GM12878 (cell line): ENCODE measurements at regions not wholly inside any gene's neighbourhood (a gene's known extent, or its start where the extent isn't known, plus 50 kb on each side); places are given as distances from the start of the nearest gene placed in this dataset.

Experiments
- ATAC-seq: fragments of 200-7000 bp; cut with Tn5 transposase; 3 replicates; pipeline ENCODE4 v1.9.1; 2020; ENCODE audit warnings: mild to moderate bottlenecking, moderate library complexity
- BruUV-seq: library from RNA; stranded (reverse); fragments of 400-500 nt; replicated peaks from 2 replicates; lab custom pipeline; 2021; lab: Mats Ljungman, UMichigan
- CTCF ChIA-PET: fragments of 300-600 bp; sonication (Branson Sonifier 250); formaldehyde crosslinking; extraction: SDS; loops from one replicate; lab custom pipeline; 2021; ENCODE audit warnings: inconsistent platforms; lab: Yijun Ruan, JAX
- POLR2A ChIA-PET: fragments of 350-600 bp; formaldehyde crosslinking; extraction: SDS; loops from one replicate; lab custom pipeline; 2021; ENCODE audit warnings: inconsistent platforms; lab: Charles Lee
- RAD21 ChIA-PET: fragments of 300-600 bp; sonication (Branson Sonifier 250); formaldehyde crosslinking; loops from one replicate; lab custom pipeline; 2023; ENCODE audit warnings: antibody characterized with exemption; ENCODE audit not compliant: unreplicated experiment; lab: Charles Lee
- SMC1A ChIA-PET: fragments of 300-600 bp; sonication (Branson Sonifier 250); formaldehyde crosslinking; loops from one replicate; lab custom pipeline; 2023; ENCODE audit not compliant: unreplicated experiment, uncharacterized antibody; lab: Charles Lee
- DNase-seq: peaks from one replicate; pipeline ENCODE4 v3.0.0-alpha.2; 2011; ENCODE audit warnings: low read depth, low spot score
- FAIRE-seq: peaks from 3 replicates; lab custom pipeline; 2011; peaks lifted over from hg19 to GRCh38; lab: Jason Lieb, UNC
- H2AFZ ChIP-seq: 2 replicates; pipeline ENCODE4 v1.6.0; 2011; ENCODE audit warnings: low read depth, low read length, control low read depth; ENCODE audit not compliant: control insufficient read depth
- H3K27ac ChIP-seq: 2 replicates; pipeline ENCODE4 v1.5.1; 2011; ENCODE audit warnings: control low read depth; ENCODE audit not compliant: control insufficient read depth, insufficient read depth
- H3K27me3 ChIP-seq, 2 experiments: replicated peaks in 1 of 2; 2 replicates each; pipeline versions ENCODE4 v1.6.0 to v1.6.1; 2011; ENCODE audit warnings: low read length in 1 of 2; ENCODE audit not compliant: control insufficient read depth in 2 of 2, insufficient read depth in 2 of 2
- H3K36me3 ChIP-seq, 2 experiments: 2 replicates each; pipeline ENCODE4 v1.5.1; 2011; ENCODE audit warnings: low read length in 1 of 2; ENCODE audit not compliant: control insufficient read depth in 2 of 2, insufficient read depth in 2 of 2
- H3K4me1 ChIP-seq: 2 replicates; pipeline ENCODE4 v1.6.1; 2011; ENCODE audit warnings: mild to moderate bottlenecking, low read length, moderate library complexity, mixed read lengths; ENCODE audit not compliant: control insufficient read depth, insufficient read depth
- H3K4me2 ChIP-seq: 2 replicates; pipeline ENCODE4 v1.6.0; 2011; ENCODE audit warnings: control low read depth; ENCODE audit not compliant: control insufficient read depth, insufficient read depth
- H3K4me3 ChIP-seq: fragments of 200-600 bp; sonication (generic); 2 replicates; pipeline ENCODE4 v1.5.1; 2016
- H3K79me2 ChIP-seq: 2 replicates; pipeline ENCODE4 v1.6.0; 2011; ENCODE audit warnings: low read length; ENCODE audit not compliant: control insufficient read depth, insufficient read depth
- H3K9ac ChIP-seq: 2 replicates; pipeline ENCODE4 v1.8.0; 2011; ENCODE audit warnings: low read length, control low read depth, mixed read lengths; ENCODE audit not compliant: control insufficient read depth, insufficient read depth
- H3K9me3 ChIP-seq: replicated peaks from 3 replicates; pipeline ENCODE4 v1.5.1; 2011; ENCODE audit warnings: mild to moderate bottlenecking, low read length; ENCODE audit not compliant: control insufficient read depth, insufficient read depth
- H4K20me1 ChIP-seq: 2 replicates; pipeline ENCODE4 v1.6.0; 2011; ENCODE audit not compliant: control insufficient read depth, insufficient read depth
- HDAC6 ChIP-seq: fragments of 200-600 bp; sonication (generic); IDR thresholded peaks from one replicate; pipeline ENCODE4 v1.8.0; 2017; ENCODE audit warnings: antibody characterized with exemption; ENCODE audit not compliant: unreplicated experiment
- IKZF2 ChIP-seq, 2 experiments: fragments of 450-650 bp; IDR thresholded peaks; 2 replicates each; pipeline ENCODE4 v1.6.1; 2017; ENCODE audit warnings: mild to moderate bottlenecking in 2 of 2, moderate library complexity in 2 of 2
- MEF2B ChIP-seq: fragments of 450-650 bp; IDR thresholded peaks from 2 replicates; pipeline ENCODE4 v1.6.1; 2018; ENCODE audit warnings: mild to moderate bottlenecking, moderate library complexity; ENCODE audit not compliant: partially characterized antibody, poor library complexity, severe bottlenecking
- MLLT1 ChIP-seq: fragments of 450-650 bp; IDR thresholded peaks from 2 replicates; pipeline ENCODE4 v1.6.1; 2016; ENCODE audit warnings: mild to moderate bottlenecking
- MTA2 ChIP-seq: fragments of 450-650 bp; IDR thresholded peaks from 2 replicates; pipeline ENCODE4 v1.6.1; 2016; ENCODE audit warnings: low read depth, mild to moderate bottlenecking, moderate library complexity
- NR2C1 ChIP-seq: fragments of 450-650 bp; IDR thresholded peaks from 2 replicates; pipeline ENCODE4 v1.6.1; 2017; ENCODE audit warnings: antibody characterized with exemption, mild to moderate bottlenecking, moderate library complexity
- NRF1 ChIP-seq: conservative IDR thresholded peaks from 2 replicates; pipeline ENCODE4 v1.6.1; 2011; ENCODE audit warnings: mild to moderate bottlenecking, low read depth, low read length, improper control_type of control experiment
- TAF1 ChIP-seq: IDR thresholded peaks from 2 replicates; pipeline ENCODE4 v1.6.1; 2011; ENCODE audit warnings: mild to moderate bottlenecking, low read depth, low read length, borderline replicate concordance
- ZNF24 ChIP-seq: fragments of 450-650 bp; IDR thresholded peaks from 2 replicates; pipeline ENCODE4 v1.6.1; 2017; ENCODE audit warnings: antibody characterized with exemption, mild to moderate bottlenecking
- WGBS: methylation state at CpG from one replicate; pipeline ENCODE4 v1.1.6; 2016; ENCODE audit warnings: low lambda C conversion rate; ENCODE audit not compliant: insufficient replicate concordance, insufficient coverage; ENCODE audit errors: missing lambda C conversion rate; 5-methylcytosine and 5-hydroxymethylcytosine counted together
- in situ Hi-C: fragments of 300-500 bp; cut with MboI; formaldehyde crosslinking; loops from 9 replicates; pipeline ENCODE4 v1.14.3; 2018; ENCODE audit warnings: mixed read lengths
- intact Hi-C: fragments of 100-400 bp; cut with micrococcal nuclease; formaldehyde crosslinking; loops from one replicate; pipeline ENCODE4 v1.14.2; 2022; ENCODE audit not compliant: unreplicated experiment
- TF ChIP-seq, protein P1 (sequence below): IDR thresholded peaks from 2 replicates; pipeline ENCODE4 v1.6.1; 2011; ENCODE audit warnings: borderline replicate concordance, low read depth, mild to moderate bottlenecking, moderate library complexity, low read length; ENCODE audit not compliant: insufficient read depth, poor library complexity, severe bottlenecking

DNA sequence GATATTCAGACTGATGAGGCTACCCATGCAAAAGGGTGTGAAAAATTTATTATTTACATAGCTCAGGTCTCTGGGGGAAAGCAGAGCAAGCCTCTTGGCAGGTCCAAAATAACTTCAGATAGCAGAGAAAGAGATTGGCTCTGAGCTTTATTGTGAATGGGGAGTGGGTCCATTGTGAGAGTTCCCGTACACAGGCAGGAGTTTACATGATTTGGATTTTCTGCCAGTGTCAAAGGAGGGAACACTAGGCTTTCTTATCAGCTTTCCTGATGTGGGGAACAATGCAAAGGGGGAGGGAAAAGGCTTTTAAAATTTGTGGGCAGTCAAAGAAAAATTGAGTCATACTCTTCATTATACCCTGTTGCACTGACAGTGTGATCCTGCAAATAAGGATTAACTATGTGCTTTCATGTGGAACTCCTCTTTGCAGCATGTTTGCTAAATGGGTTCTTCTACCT is 615.0 kb upstream of the RIOK2 start:
- ChIA-PET CTCF (no interaction called here), SMC1A (interaction anchor here (0.6 to 1.6 kb wide), 10 partner anchors 43 to 464 kb away, joined by 3 to 4 read pairs (median 4); no protein-coding TSS in a partner anchor), POLR2A (no interaction called here), RAD21 (interaction anchor here (0.6 to 2.2 kb wide), 3 partner anchors 125 to 484 kb away, joined by 3 to 23 read pairs (median 3); no protein-coding TSS in a partner anchor)
- Histone ChIP-seq H4K20me1 (no peaks in the 10 kb centered on the region), H3K4me1 (no peaks in the 10 kb centered on the region), H2AFZ (no peak overlapping the region), H3K4me2 (no peak overlapping the region), H3K4me3 (no peak overlapping the region), H3K79me2 (no peaks in the 10 kb centered on the region), H3K9me3 (no peaks in the 10 kb centered on the region; the same call in 2 of the 3 replicates), H3K27ac (no peak overlapping the region), H3K9ac (no peak overlapping the region), H3K27me3 (no peaks in the 10 kb centered on the region), H3K36me3 (no peaks in the 10 kb centered on the region)
- ATAC-seq (peak; percentile 69), DNase-seq (no peak), FAIRE-seq (no peak)
- in situ Hi-C loops (no loop called here), intact Hi-C loops (no loop called here)
- TF ChIP-seq MTA2 (peak; percentile 69; the same call in 1 of the 2 replicates), NRF1 (no peak), TAF1 (no peak), NR2C1 (no peak), MEF2B (peak; percentile 93), ZNF24 (no peak), MLLT1 (peak; percentile 48; the same call in 1 of the 2 replicates), HDAC6 (no peak), IKZF2 (IDR thresholded peaks at IDR 0.05) (no peak; a peak in 2 of 4 replicates)
- TF ChIP-seq, protein P1, sequence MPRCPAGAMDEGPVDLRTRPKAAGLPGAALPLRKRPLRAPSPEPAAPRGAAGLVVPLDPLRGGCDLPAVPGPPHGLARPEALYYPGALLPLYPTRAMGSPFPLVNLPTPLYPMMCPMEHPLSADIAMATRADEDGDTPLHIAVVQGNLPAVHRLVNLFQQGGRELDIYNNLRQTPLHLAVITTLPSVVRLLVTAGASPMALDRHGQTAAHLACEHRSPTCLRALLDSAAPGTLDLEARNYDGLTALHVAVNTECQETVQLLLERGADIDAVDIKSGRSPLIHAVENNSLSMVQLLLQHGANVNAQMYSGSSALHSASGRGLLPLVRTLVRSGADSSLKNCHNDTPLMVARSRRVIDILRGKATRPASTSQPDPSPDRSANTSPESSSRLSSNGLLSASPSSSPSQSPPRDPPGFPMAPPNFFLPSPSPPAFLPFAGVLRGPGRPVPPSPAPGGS = no peak
- no TSS peak for BruUV-seq
- 0% methylated on average over 1 of the region's 1 CpG for whole genome bisulfite sequencing
